ENCODE measurements at regions not wholly inside any gene's neighbourhood (a gene's known extent, or its start where the extent isn't known, plus 50 kb on each side); places are given as distances from the start of the nearest gene placed in this dataset.

DNA sequence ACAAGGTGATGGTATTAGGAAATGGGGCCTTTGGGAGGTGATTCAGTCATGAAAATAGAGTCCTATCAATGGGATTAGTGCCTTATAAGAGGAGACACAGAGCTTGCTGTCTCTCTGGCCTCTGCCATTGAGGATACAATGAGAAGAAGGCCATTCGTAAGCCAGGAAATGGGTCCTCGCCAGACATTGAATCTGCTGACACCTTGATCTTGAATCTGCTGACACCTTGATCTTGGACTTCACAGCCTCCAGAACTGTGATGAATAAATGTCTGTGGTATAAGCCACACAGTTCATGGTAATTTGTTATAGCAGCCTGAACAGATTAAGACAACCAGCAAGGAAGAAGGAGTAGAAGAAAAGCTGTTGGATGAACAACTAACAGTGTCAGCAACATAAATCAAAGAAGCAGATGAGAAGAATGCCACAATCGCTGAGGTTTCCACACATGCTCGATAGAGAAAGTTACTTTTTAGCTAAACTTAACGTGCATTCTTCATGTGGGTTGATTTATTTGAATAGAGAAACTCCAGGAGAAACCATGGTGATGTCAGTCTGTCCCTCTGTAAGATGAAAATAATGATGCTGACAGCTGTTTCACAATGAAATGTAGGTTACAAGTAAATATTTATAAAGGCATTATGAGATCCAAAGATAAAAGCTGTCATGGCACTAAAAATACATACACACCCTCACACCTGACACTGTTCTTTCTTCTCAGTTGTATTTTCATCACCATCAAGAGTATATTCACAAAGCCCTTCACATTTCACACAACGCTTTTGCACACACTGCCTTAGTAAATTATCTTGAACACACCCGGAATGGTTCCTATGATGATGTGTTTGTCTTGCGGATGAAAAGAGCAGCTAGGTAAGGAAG lies 153.7 kb upstream of the NCK2 start:
- DNase-seq = no peak

GRCh38 chr2:105588581-105588980 lies 156.1 kb upstream of the NCK2 start:
- no peak for DNase-seq

- no peak for DNase-seq
Measured at GRCh38 chr2:105587637-105588036, 157.1 kb upstream of the NCK2 start.

DNA sequence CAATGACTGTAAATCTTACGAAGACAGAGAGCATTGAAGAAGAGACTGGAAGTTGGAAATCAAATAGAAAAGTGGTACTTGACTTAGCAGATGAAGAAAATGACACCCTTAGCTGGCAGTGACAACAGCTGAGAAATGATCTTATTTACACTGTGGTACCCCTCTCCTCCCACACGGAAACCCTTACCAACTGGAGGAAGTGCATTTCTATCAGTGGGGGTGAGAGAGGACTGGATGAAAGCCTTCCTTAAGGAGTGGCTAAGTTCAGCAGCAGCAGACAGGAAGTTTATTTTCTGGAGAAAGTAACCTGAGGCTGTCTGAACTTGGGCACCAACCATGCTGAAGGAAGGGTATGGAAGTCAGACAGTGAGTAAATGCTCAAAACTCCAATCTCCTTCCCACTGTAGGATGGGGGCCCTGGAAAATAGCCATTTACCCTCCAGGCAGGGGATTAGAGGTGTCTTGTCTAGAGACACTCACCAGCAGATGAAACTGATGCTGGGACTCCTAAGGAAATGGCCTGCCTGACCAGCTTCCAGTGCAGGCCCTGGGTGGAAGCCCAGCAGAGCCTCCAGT lies 160.2 kb upstream of the NCK2 start:
- no peak for DNase-seq

- DNase-seq = no peak
Measured at GRCh38 chr2:105582952-105583660, 161.6 kb upstream of the NCK2 start.

GRCh38 chr2:105581555-105581944 lies 163.2 kb upstream of the NCK2 start:
- no peak for DNase-seq

- DNase-seq = no peak
Measured at GRCh38 chr2:105580870-105581554, 163.7 kb upstream of the NCK2 start.

GRCh38 chr2:105580216-105580615 lies 164.5 kb upstream of the NCK2 start:
- no peak for DNase-seq

DNA sequence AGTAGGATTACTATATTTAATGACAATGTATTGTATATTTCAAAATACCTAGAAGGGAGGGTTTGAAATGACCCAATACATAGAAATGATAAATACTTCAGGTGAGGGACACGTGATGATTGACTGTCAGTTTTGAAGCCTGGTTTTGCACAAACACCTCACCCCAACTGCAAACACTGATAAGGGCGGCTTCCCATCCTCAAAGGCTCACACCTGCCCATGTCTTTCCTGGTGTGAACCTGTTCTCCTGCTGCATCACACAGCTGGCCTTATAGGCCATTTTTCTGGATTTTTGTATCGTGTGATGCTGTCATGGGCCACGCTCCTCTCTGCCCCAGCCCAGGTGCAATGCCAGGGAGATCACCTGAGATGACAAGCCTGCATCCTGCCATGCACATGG lies 166.5 kb upstream of the NCK2 start:
- DNase-seq = no peak

DNA sequence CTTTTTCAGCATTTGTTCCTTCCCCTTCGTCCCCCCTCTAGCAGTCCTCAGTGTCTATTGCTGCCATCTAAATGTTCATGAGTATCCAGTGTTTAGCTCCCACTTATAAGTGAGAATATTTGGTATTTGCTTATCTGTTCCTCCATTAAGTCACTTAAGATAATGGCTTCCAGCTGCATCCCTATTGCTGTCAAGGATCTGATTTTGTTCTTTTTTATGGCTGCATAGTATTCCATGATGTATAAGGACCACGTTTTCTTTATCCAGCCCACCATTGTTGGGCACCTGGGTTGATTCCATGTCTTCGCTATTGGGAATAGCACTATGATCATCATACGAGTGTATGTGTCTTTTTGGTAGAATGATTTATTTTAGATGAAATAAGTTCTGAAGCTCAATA lies 166.9 kb upstream of the NCK2 start:
- DNase-seq = no peak

GRCh38 chr2:105576440-105577241 lies 168.1 kb upstream of the NCK2 start:
- DNase-seq = no peak

GRCh38 chr2:105576050-105576439 lies 168.7 kb upstream of the NCK2 start:
- DNase-seq = no peak

GRCh38 chr2:105575499-105576025 lies 169.2 kb upstream of the NCK2 start:
- no peak for DNase-seq

- no peak for DNase-seq
Measured at GRCh38 chr2:105574796-105575344, 169.8 kb upstream of the NCK2 start.

- peak; percentile 13 for DNase-seq
Measured at GRCh38 chr2:105573910-105574655, 170.6 kb upstream of the NCK2 start.

DNA sequence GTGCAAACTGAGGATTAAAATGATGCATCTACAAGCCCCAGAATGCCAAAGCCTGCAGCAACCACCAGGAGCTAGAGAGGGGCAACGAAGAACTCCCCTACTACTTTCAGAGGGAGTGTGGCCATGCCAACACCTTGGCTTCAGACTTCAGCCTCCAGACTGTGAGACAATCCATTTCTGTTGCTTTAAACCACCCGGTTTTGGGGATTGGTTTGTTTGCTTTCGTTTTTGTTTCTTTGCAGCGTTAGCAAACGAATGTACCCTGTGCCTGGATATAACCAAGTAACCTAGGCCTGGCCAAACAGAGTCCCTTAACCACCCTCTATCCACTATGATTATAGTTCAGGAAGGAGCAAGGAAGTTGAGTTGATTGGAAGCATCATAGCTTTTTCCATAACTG lies 171.2 kb upstream of the NCK2 start:
- no peak for DNase-seq

DNA sequence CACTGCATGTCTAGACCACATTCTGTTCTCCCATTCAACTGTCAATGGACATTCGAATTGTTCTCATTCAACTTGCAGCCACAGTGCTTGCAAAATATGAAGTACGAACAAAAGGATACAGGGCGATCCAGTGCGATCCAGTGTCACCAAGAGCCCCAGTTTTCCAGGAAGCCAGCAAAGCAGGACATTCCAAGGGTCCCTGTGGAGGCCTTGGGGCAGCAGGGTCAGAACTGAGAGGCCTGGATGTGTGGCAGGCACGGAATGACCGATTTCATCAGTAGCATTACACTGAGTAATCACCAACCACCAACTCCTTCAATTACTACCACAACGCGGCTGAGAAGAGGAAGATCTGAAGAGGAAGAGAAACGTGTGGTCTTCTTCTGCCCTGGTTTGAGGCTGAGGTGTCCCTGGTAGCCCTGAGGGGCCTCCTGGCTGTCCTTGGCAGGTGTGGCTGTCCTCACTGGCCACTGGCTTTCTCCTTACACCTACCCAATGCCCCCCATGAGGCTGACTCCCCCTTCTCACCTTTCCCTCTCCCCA lies 172.7 kb upstream of the FHL2 start:
- no peak for DNase-seq

DNA sequence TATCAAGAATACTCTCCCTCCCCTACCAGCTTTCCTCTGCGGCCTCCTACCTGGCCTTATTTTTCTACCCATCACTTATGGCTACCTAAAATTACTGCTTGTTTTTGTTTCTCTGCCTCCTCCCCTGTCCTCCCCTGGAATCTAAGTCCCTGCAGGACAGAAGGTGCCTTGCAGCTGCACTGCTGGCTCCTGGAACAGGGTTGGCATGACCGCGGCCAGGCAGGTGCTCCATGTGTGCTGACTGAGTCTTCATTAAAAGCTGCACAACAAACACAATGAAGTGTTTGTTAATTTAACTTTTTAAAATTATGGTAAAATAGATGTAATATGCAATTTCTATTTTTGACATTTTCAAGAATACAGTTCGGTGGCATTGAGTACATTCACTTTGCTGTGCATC lies 171.9 kb upstream of the FHL2 start:
- DNase-seq = no peak

- DNase-seq = no peak
Measured at GRCh38 chr2:105570326-105570725, 171.5 kb upstream of the FHL2 start.

GRCh38 chr2:105569606-105570005 lies 170.8 kb upstream of the FHL2 start:
- DNase-seq = no peak

GRCh38 chr2:105567996-105568494 lies 169.2 kb upstream of the FHL2 start:
- DNase-seq = no peak
